ENCODE measurements at regions not wholly inside any gene's neighbourhood (a gene's known extent, or its start where the extent isn't known, plus 50 kb on each side); places are given as distances from the start of the nearest gene placed in this dataset.

- Histone ChIP-seq H3K36me3 (ENCODE audit: control insufficient read depth, insufficient read depth, low read length) (no peaks in the 10 kb centered on the region), H3K4me3 (ENCODE audit: low read depth, low read length) (no peak overlapping the region), H3K27me3 (ENCODE audit: control insufficient read depth, insufficient read depth, low read length) (no peaks in the 10 kb centered on the region)
- ChIA-PET CTCF (interaction anchor here (1.1 to 1.5 kb wide), 2 partner anchors 9 to 32 kb away, joined by 3 to 5 read pairs; no protein-coding TSS in a partner anchor), POLR2A (interaction anchor here (0.6 kb wide), 1 partner anchor 1985 kb away, joined by 5 read pairs; no protein-coding TSS in a partner anchor)
- no peak for TF ChIP-seq CTCF (IDR thresholded peaks at IDR 0.05; ENCODE audit: insufficient read depth, low read depth, low read length)
- no peak for DNase-seq (ENCODE audit: low read depth)
These were observed 50.5 kb upstream of the HAPSTR1 start for GRCh38 chr16:9040800-9041412.

Measured in BJ (cell line).